Transverse colon (tissue), 3 donors: ENCODE measurements at regions not wholly inside any gene's neighbourhood (a gene's known extent, or its start where the extent isn't known, plus 50 kb on each side); places are given as distances from the start of the nearest gene placed in this dataset.

Experiments
- EP300 ChIP-seq: sonication (generic); formaldehyde crosslinking; IDR thresholded peaks from one replicate; pipeline ENCODE4 v1.6.1; 2017; ENCODE audit warnings: antibody characterized with exemption, low read depth
- POLR2A ChIP-seq: fragments of 450-650 bp; IDR thresholded peaks from one replicate; pipeline ENCODE4 v1.6.1; 2016; ENCODE audit warnings: antibody characterized with exemption, mild to moderate bottlenecking, moderate library complexity
- TF ChIP-seq, protein P1 (sequence below), 5 experiments: fragments of 200-600 bp in 3 of 5; fragments of 450-650 bp in 2 of 5; sonication (generic) in 3 of 5; IDR thresholded peaks; 1 replicate in 2 of 5; 2 replicates in 3 of 5; pipeline ENCODE4 v1.5.1; 2016 to 2017; ENCODE audit warnings: antibody characterized with exemption in 5 of 5, inconsistent platforms in 3 of 5, mild to moderate bottlenecking in 2 of 5, moderate library complexity in 1 of 5

DNA sequence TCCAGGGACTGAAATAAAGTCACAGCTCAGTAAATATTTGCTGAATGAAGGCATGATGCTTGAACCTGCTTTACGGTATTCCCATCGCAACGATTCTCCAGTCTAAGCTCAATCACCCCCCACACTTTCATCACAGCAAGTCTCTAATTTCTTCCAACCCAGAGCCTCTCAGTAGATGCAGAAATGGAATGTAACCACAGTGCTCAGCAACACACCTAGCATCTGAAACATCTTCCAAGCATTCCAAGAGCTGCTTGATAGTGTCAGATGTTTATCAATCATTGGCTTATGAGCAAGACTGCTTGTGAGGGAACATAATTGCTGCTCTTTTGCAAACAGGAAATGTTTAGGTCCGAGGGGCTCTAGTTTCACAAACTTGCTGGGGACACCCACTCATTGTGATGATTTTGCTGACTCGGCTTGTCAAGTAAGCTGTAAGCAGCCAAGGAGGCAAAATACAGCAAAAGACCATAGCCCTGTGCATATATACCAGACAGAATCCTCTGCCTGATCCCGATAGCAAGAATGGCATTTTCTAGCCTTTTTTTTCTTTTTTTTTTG lies 751.2 kb downstream of the NR2F2 start:
- TF ChIP-seq POLR2A (no peak), EP300 (no peak)
- TF ChIP-seq, protein P1, sequence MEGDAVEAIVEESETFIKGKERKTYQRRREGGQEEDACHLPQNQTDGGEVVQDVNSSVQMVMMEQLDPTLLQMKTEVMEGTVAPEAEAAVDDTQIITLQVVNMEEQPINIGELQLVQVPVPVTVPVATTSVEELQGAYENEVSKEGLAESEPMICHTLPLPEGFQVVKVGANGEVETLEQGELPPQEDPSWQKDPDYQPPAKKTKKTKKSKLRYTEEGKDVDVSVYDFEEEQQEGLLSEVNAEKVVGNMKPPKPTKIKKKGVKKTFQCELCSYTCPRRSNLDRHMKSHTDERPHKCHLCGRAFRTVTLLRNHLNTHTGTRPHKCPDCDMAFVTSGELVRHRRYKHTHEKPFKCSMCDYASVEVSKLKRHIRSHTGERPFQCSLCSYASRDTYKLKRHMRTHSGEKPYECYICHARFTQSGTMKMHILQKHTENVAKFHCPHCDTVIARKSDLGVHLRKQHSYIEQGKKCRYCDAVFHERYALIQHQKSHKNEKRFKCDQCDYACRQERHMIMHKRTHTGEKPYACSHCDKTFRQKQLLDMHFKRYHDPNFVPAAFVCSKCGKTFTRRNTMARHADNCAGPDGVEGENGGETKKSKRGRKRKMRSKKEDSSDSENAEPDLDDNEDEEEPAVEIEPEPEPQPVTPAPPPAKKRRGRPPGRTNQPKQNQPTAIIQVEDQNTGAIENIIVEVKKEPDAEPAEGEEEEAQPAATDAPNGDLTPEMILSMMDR (IDR thresholded peaks at IDR 0.05) = no peak
